PC-3 (cell line): ENCODE measurements at regions not wholly inside any gene's neighbourhood (a gene's known extent, or its start where the extent isn't known, plus 50 kb on each side); places are given as distances from the start of the nearest gene placed in this dataset.

ENCODE experiments used
- ATAC-seq: fragments of 200-7000 bp; cut with Tn5 transposase; 2 replicates; pipeline ENCODE4 v1.9.1; 2020; ENCODE audit warnings: mild to moderate bottlenecking, moderate library complexity
- BruUV-seq: library from RNA; stranded (reverse); fragments of 400-500 nt; replicated peaks from 2 replicates; lab custom pipeline; 2021; lab: Mats Ljungman, UMichigan
- CTCF ChIA-PET: fragments of 300-600 bp; sonication (Branson Sonifier 250); formaldehyde crosslinking; loops from one replicate; lab custom pipeline; 2022; ENCODE audit warnings: antibody characterized with exemption; lab: Charles Lee
- POLR2A ChIA-PET: fragments of 300-600 bp; sonication (Branson Sonifier 250); formaldehyde crosslinking; loops from one replicate; lab custom pipeline; 2022; ENCODE audit warnings: antibody characterized with exemption; ENCODE audit not compliant: unreplicated experiment; lab: Charles Lee
- DNase-seq: peaks from one replicate; pipeline ENCODE4 v3.0.0-alpha.2; 2015
- H2AFZ ChIP-seq: fragments of 300-600 bp; sonication (generic); 2 replicates; pipeline ENCODE4 v1.6.0; 2016; ENCODE audit warnings: antibody characterized with exemption, low read length
- H3F3A ChIP-seq: fragments of 300-600 bp; sonication (generic); one replicate; pipeline ENCODE4 v1.6.0; 2017; ENCODE audit warnings: antibody characterized with exemption, low read length, control low read depth, mild to moderate bottlenecking; ENCODE audit not compliant: unreplicated experiment
- H3K27ac ChIP-seq: fragments of 300-600 bp; sonication (generic); 2 replicates; pipeline ENCODE4 v1.5.1; 2016; ENCODE audit warnings: mild to moderate bottlenecking, low read length
- H3K27me3 ChIP-seq: fragments of 300-600 bp; sonication (generic); 2 replicates; pipeline ENCODE4 v1.6.1; 2016; ENCODE audit warnings: low read length, mixed read lengths
- H3K36me3 ChIP-seq: fragments of 300-600 bp; sonication (generic); 2 replicates; pipeline ENCODE4 v1.6.1; 2016; ENCODE audit warnings: low read depth, mixed run types, low read length, mixed read lengths
- H3K4me1 ChIP-seq: fragments of 300-600 bp; sonication (generic); 2 replicates; pipeline ENCODE4 v1.5.1; 2016; ENCODE audit warnings: low read length; ENCODE audit not compliant: insufficient read depth
- H3K4me2 ChIP-seq: fragments of 300-600 bp; sonication (generic); 2 replicates; pipeline ENCODE4 v1.6.0; 2016; ENCODE audit warnings: low read length
- H3K4me3 ChIP-seq: fragments of 300-600 bp; sonication (generic); 2 replicates; pipeline ENCODE4 v1.5.1; 2016; ENCODE audit warnings: mild to moderate bottlenecking, low read length, mixed read lengths
- H3K79me2 ChIP-seq: fragments of 300-600 bp; sonication (generic); 2 replicates; pipeline ENCODE4 v1.6.1; 2017; ENCODE audit warnings: low read length, mixed read lengths
- H3K9ac ChIP-seq: fragments of 300-600 bp; sonication (generic); 2 replicates; pipeline ENCODE4 v1.6.0; 2016; ENCODE audit warnings: mild to moderate bottlenecking, low read length
- H3K9me2 ChIP-seq: fragments of 300-600 bp; sonication (generic); replicated peaks from 2 replicates; pipeline ENCODE4 v1.6.1; 2016; ENCODE audit warnings: mixed run types, low read length, mixed read lengths
- H3K9me3 ChIP-seq: fragments of 300-600 bp; sonication (generic); 2 replicates; pipeline ENCODE4 v1.6.1; 2016; ENCODE audit warnings: low read length, mixed read lengths
- H4K20me1 ChIP-seq: fragments of 300-600 bp; sonication (generic); 2 replicates; pipeline ENCODE4 v1.6.1; 2016; ENCODE audit warnings: low read length, mixed read lengths
- CTCF ChIP-seq: fragments of 300-600 bp; sonication (generic); conservative IDR thresholded peaks from 2 replicates; pipeline ENCODE4 v1.5.1; 2017; ENCODE audit warnings: antibody characterized with exemption, low read depth, mild to moderate bottlenecking, low read length
- EZH2 ChIP-seq: fragments of 300-600 bp; sonication (generic); IDR thresholded peaks from one replicate; pipeline ENCODE4 v1.6.1; 2017; ENCODE audit warnings: antibody characterized with exemption, mild to moderate bottlenecking, low read length; ENCODE audit not compliant: unreplicated experiment
- EZH2phosphoT487 ChIP-seq: fragments of 300-600 bp; sonication (generic); IDR thresholded peaks from 2 replicates; pipeline ENCODE4 v1.6.1; 2018; ENCODE audit warnings: mild to moderate bottlenecking, antibody characterized with exemption, low read length, borderline replicate concordance
- intact Hi-C: fragments of 100-400 bp; cut with micrococcal nuclease; formaldehyde crosslinking; loops from 2 replicates; pipeline ENCODE4 v1.9.0; 2023

- peak overlapping the region; percentile 12; the same call in 1 of the 2 replicates for H2AFZ ChIP-seq
- TF ChIP-seq EZH2 = no peak
- no peak for TF ChIP-seq EZH2phosphoT487
- no peak for TF ChIP-seq CTCF
- H3K9me3 ChIP-seq = no peaks in the 10 kb centered on the region
- ATAC-seq (peak; percentile 64), DNase-seq (peak; percentile 8)
- peaks cover 18% of the 10 kb centered on the region for H3K4me1 ChIP-seq
- H3K27me3 ChIP-seq = no peaks in the 10 kb centered on the region
- no peak overlapping the region for H3K4me3 ChIP-seq
- H3K36me3 ChIP-seq = no peaks in the 10 kb centered on the region
- H4K20me1 ChIP-seq = no peaks in the 10 kb centered on the region
- no peaks in the 10 kb centered on the region for H3K9me2 ChIP-seq
- BruUV-seq = no TSS peak
- H3K27ac ChIP-seq = peak overlapping the region; percentile 59
- POLR2A ChIA-PET = no interaction called here
- no peak overlapping the region for H3K9ac ChIP-seq
- peak overlapping the region; percentile 37; the same call in 1 of the 2 replicates for H3K4me2 ChIP-seq
- H3F3A ChIP-seq = no peaks in the 10 kb centered on the region
- intact Hi-C loops = loop anchor here (1.0 kb wide), 3 partner anchors 9 to 179 kb away; no protein-coding TSS in a partner anchor
- CTCF ChIA-PET = no interaction called here
- H3K79me2 ChIP-seq = no peaks in the 10 kb centered on the region
Measured at GRCh38 chr3:191695815-191696153, 234.8 kb downstream of the PYDC2 start.

GRCh38 chr3:191696348-191696747 lies 235.4 kb downstream of the PYDC2 start:
- ChIA-PET CTCF (no interaction called here), POLR2A (no interaction called here)
- Histone ChIP-seq H3K36me3 (no peaks in the 10 kb centered on the region), H3K27ac (peak overlapping the region; percentile 59), H3K4me3 (no peak overlapping the region), H3K9ac (no peak overlapping the region), H3K9me2 (no peaks in the 10 kb centered on the region), H3K4me1 (peaks cover 18% of the 10 kb centered on the region), H3K9me3 (no peaks in the 10 kb centered on the region), H3F3A (no peaks in the 10 kb centered on the region), H3K79me2 (no peaks in the 10 kb centered on the region), H3K27me3 (no peaks in the 10 kb centered on the region), H2AFZ (no peak overlapping the region), H4K20me1 (no peaks in the 10 kb centered on the region), H3K4me2 (peak overlapping the region; percentile 37; the same call in 1 of the 2 replicates)
- ATAC-seq (peak; percentile 74), DNase-seq (peak; percentile 58)
- intact Hi-C loops = loop anchor here (1.0 kb wide), 2 partner anchors 10 to 66 kb away; no protein-coding TSS in a partner anchor
- TF ChIP-seq EZH2phosphoT487 = no peak
- no peak for TF ChIP-seq CTCF
- TF ChIP-seq EZH2 = no peak
- BruUV-seq = no TSS peak

GRCh38 chr3:191699546-191699945 lies 238.6 kb downstream of the PYDC2 start:
- Histone ChIP-seq H3K4me3 (no peak overlapping the region), H3K27ac (no peak overlapping the region), H3K4me1 (peaks cover 18% of the 10 kb centered on the region), H3K4me2 (no peak overlapping the region), H3K27me3 (no peaks in the 10 kb centered on the region), H3K9ac (no peak overlapping the region), H3K79me2 (no peaks in the 10 kb centered on the region), H3K9me3 (no peaks in the 10 kb centered on the region), H4K20me1 (no peaks in the 10 kb centered on the region), H3F3A (no peaks in the 10 kb centered on the region), H3K36me3 (no peaks in the 10 kb centered on the region), H2AFZ (no peak overlapping the region), H3K9me2 (no peaks in the 10 kb centered on the region)
- CTCF ChIA-PET = no interaction called here
- intact Hi-C loops = no loop called here
- no peak for DNase-seq
- BruUV-seq = no TSS peak
- POLR2A ChIA-PET = no interaction called here
- TF ChIP-seq EZH2 = no peak
- TF ChIP-seq EZH2phosphoT487 = no peak
- ATAC-seq = no peak
